GM19397 (cell line): ENCODE measurements at regions not wholly inside any gene's neighbourhood (a gene's known extent, or its start where the extent isn't known, plus 50 kb on each side); places are given as distances from the start of the nearest gene placed in this dataset.

Experiments
- ATAC-seq: cut with Tn5 transposase; IDR thresholded peaks from one replicate; pipeline ENCODE4 v1.9.1; 2021; ENCODE audit warnings: mild to moderate bottlenecking, moderate library complexity; ENCODE audit not compliant: unreplicated experiment

DNA sequence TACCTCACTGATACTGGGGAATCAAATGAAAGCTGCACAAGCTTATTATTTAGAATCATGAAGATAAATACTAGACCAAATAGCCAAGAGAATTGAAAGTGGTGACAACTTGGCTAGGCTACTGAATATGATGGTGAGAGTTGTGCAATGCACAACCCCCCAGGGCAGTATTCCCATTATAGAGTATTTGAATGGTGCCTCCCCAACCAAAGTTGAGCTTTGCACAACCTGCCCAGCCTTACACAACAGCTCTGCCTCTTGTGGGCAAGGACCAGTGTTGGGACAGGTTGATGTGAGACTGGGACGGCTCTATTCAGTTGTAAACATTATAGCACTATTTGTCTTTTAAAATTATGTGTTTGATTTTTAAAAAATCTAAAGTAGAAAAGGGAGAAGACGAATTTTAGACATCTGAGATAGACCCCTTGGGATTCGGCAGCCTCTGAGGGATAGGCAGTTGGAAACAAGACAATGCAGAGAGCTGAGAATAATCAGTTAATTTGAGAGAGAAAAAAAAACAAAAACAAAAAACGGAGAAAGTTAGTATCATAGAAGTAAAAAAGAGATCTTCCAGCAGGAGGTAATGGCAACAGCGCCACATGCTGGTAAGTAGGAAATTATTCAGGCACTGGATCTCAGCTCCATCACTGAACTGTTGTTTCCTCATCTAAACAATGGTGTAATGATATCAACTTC lies 91.0 kb upstream of the KCNA3 start:
- no peak for ATAC-seq

- ATAC-seq, result no peak
These were observed 88.4 kb upstream of the KCNA3 start for GRCh38 chr1:110763149-110763548.

DNA sequence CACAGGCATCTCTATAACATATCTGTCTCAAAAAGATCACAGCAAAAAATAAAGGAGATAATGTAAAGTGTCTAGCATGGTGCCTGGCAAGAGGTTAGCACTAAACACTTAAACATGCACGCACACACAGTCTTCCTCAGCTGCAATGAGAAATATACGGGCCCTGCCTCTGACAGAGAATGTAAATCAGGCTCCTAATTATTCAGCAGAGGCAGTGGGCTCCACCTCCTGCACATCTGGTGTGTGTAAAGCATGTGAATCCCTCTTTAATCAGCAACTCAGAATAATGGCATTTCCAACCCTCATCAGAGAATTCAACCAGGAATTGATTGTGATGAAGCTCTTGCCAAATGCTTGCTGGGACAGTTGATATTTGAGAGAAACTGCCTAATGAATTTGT lies 85.6 kb upstream of the KCNA3 start:
- no peak for ATAC-seq

DNA sequence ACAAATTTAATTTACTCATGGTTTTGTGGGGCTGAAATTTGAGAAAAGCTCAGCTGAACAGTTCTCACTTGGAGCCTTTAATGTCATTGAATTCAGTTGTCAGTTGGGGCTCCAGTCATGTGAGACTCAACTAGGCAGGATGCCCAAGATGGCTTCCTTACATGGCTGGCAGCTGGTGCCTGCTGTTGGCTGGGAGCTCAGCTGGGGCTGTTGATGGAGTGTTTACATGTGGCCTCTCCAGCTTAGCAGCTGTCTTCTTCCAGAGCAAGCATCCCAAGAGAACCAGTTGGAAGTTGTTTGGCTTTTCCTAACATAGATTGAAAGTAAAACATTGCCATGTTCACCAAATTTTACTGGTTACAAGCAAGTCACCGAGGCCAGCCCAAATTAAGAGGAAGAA lies 81.8 kb upstream of the KCNA3 start:
- no peak for ATAC-seq

- ATAC-seq, result no peak
These were observed 78.4 kb upstream of the KCNA3 start for GRCh38 chr1:110752941-110753725.

- ATAC-seq, result no peak
These were observed 75.8 kb upstream of the KCNA3 start for GRCh38 chr1:110750562-110750961.

DNA sequence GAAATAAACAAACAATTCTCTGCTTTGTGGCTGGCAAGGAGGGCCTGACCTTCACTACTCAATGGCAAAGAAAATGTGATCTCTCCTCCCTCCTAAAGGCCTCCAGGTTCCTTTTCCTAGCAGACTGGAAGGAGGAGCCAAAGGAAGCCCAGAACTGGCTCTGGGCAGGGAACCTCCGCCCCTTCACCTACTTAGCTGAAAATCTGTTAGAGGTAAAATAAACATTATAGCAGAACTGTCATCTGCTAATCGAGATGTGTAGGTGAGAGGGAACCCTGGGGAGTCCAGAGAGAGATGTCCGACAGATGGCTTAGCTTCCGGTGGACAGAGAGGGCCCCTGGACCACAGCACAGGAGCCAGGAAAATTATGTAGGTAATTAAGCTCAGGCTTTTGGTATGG lies 75.2 kb upstream of the KCNA3 start:
- no peak for ATAC-seq

GRCh38 chr1:110746644-110747259 lies 72.0 kb upstream of the KCNA3 start:
- ATAC-seq, result no peak

- ATAC-seq, result no peak
These were observed 68.7 kb upstream of the KCNA3 start for GRCh38 chr1:110743397-110743796.

- no peak for ATAC-seq
These were observed 62.3 kb upstream of the KCNA3 start for GRCh38 chr1:110736900-110737605.

GRCh38 chr1:110734133-110734680 lies 59.5 kb upstream of the KCNA3 start:
- ATAC-seq, result no peak

- ATAC-seq, result no peak
These were observed 56.8 kb upstream of the KCNA3 start for GRCh38 chr1:110731529-110731928.

- no peak for ATAC-seq
These were observed 53.8 kb upstream of the KCNA3 start for GRCh38 chr1:110728388-110729001.

- no peak for ATAC-seq
These were observed 52.5 kb upstream of the KCNA3 start for GRCh38 chr1:110727246-110727645.

GRCh38 chr1:110726755-110727154 lies 52.0 kb upstream of the KCNA3 start:
- peak; percentile 74 for ATAC-seq
